ENCODE measurements at regions not wholly inside any gene's neighbourhood (a gene's known extent, or its start where the extent isn't known, plus 50 kb on each side); places are given as distances from the start of the nearest gene placed in this dataset.

DNA sequence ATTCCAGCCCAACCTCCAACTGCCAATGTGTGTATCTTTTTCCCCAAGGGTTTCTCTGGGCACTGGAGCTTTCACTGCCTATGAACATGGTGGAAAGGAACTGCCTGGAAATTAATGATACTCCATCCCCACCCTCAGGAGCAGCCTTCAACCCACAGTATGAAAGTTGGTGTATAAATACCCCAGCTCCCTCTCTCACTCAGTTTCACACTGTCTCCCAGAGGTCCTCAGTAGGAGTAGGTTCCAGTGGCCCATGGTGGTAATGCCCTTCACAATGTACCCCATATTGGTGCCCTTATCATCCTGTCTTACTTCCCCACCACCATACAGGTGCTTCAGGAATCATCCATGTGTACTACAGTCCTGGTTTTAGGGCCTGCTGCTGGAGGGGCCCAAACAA lies 462.6 kb downstream of the MIAT start:
- TF ChIP-seq, protein P1, sequence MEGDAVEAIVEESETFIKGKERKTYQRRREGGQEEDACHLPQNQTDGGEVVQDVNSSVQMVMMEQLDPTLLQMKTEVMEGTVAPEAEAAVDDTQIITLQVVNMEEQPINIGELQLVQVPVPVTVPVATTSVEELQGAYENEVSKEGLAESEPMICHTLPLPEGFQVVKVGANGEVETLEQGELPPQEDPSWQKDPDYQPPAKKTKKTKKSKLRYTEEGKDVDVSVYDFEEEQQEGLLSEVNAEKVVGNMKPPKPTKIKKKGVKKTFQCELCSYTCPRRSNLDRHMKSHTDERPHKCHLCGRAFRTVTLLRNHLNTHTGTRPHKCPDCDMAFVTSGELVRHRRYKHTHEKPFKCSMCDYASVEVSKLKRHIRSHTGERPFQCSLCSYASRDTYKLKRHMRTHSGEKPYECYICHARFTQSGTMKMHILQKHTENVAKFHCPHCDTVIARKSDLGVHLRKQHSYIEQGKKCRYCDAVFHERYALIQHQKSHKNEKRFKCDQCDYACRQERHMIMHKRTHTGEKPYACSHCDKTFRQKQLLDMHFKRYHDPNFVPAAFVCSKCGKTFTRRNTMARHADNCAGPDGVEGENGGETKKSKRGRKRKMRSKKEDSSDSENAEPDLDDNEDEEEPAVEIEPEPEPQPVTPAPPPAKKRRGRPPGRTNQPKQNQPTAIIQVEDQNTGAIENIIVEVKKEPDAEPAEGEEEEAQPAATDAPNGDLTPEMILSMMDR (IDR thresholded peaks at IDR 0.05), result no peak
- TF ChIP-seq POLR2A (IDR thresholded peaks at IDR 0.05), result no peak

Data from Peyer's patch (tissue), 4 donors.